ENCODE measurements at regions not wholly inside any gene's neighbourhood (a gene's known extent, or its start where the extent isn't known, plus 50 kb on each side); places are given as distances from the start of the nearest gene placed in this dataset.

- Histone ChIP-seq H3K36me3 (ENCODE audit: control insufficient read depth in 4 of 4, insufficient read depth in 3 of 4, low read depth in 1 of 4, low read length in 3 of 4) (no peaks in the 10 kb centered on the region), H3K4me1 (ENCODE audit: control insufficient read depth in 4 of 4, insufficient read depth in 4 of 4, low read length in 3 of 4) (peaks cover 8 to 16% (median 9%) of the 10 kb centered on the region in 4 donors), H3K27me3 (ENCODE audit: control insufficient read depth in 4 of 4, insufficient read depth in 4 of 4, low read length in 3 of 4) (no peaks in the 10 kb centered on the region), H3K27ac (ENCODE audit: low read depth in 1 of 2, low read length in 2 of 2) (no peak overlapping the region), H3K9ac (ENCODE audit: low read depth in 1 of 2, low read length in 2 of 2) (peak overlapping the region in 1 of 2 donors; percentile 8), H3K9me3 (ENCODE audit: control insufficient read depth in 4 of 4, low read length in 3 of 4) (no peaks in the 10 kb centered on the region), H3K4me3 (ENCODE audit: low read depth in 1 of 3, low read length in 3 of 3) (no peak overlapping the region)
- TF ChIP-seq, protein P1, sequence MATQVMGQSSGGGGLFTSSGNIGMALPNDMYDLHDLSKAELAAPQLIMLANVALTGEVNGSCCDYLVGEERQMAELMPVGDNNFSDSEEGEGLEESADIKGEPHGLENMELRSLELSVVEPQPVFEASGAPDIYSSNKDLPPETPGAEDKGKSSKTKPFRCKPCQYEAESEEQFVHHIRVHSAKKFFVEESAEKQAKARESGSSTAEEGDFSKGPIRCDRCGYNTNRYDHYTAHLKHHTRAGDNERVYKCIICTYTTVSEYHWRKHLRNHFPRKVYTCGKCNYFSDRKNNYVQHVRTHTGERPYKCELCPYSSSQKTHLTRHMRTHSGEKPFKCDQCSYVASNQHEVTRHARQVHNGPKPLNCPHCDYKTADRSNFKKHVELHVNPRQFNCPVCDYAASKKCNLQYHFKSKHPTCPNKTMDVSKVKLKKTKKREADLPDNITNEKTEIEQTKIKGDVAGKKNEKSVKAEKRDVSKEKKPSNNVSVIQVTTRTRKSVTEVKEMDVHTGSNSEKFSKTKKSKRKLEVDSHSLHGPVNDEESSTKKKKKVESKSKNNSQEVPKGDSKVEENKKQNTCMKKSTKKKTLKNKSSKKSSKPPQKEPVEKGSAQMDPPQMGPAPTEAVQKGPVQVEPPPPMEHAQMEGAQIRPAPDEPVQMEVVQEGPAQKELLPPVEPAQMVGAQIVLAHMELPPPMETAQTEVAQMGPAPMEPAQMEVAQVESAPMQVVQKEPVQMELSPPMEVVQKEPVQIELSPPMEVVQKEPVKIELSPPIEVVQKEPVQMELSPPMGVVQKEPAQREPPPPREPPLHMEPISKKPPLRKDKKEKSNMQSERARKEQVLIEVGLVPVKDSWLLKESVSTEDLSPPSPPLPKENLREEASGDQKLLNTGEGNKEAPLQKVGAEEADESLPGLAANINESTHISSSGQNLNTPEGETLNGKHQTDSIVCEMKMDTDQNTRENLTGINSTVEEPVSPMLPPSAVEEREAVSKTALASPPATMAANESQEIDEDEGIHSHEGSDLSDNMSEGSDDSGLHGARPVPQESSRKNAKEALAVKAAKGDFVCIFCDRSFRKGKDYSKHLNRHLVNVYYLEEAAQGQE (IDR thresholded peaks at IDR 0.05) = no peak
- TF ChIP-seq ZBTB33 (IDR thresholded peaks at IDR 0.05) = no peak
- TF ChIP-seq HNF4G (IDR thresholded peaks at IDR 0.05) = no peak
- TF ChIP-seq HNF4A (conservative IDR thresholded peaks at IDR 0.05) = no peak
- TF ChIP-seq JUND (IDR thresholded peaks at IDR 0.05) = no peak
- TF ChIP-seq NR2F2 (IDR thresholded peaks at IDR 0.05) = no peak
- no peak for TF ChIP-seq ATF3 (IDR thresholded peaks at IDR 0.05)
- TF ChIP-seq TAF1 (conservative IDR thresholded peaks at IDR 0.05) = no peak
- TF ChIP-seq YY1 (IDR thresholded peaks at IDR 0.05) = no peak
- TF ChIP-seq FOXA2 (IDR thresholded peaks at IDR 0.05) = no peak
- TF ChIP-seq SP1 (IDR thresholded peaks at IDR 0.05) = no peak
- no peak for TF ChIP-seq RAD21 (IDR thresholded peaks at IDR 0.05)
- TF ChIP-seq GABPA (IDR thresholded peaks at IDR 0.05 in 1 of 2, conservative IDR thresholded peaks at IDR 0.05 in 1 of 2) = no peak
- no peak for TF ChIP-seq MAX (IDR thresholded peaks at IDR 0.05)
- TF ChIP-seq, protein P2, sequence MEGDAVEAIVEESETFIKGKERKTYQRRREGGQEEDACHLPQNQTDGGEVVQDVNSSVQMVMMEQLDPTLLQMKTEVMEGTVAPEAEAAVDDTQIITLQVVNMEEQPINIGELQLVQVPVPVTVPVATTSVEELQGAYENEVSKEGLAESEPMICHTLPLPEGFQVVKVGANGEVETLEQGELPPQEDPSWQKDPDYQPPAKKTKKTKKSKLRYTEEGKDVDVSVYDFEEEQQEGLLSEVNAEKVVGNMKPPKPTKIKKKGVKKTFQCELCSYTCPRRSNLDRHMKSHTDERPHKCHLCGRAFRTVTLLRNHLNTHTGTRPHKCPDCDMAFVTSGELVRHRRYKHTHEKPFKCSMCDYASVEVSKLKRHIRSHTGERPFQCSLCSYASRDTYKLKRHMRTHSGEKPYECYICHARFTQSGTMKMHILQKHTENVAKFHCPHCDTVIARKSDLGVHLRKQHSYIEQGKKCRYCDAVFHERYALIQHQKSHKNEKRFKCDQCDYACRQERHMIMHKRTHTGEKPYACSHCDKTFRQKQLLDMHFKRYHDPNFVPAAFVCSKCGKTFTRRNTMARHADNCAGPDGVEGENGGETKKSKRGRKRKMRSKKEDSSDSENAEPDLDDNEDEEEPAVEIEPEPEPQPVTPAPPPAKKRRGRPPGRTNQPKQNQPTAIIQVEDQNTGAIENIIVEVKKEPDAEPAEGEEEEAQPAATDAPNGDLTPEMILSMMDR (IDR thresholded peaks at IDR 0.05; ENCODE audit: low read depth, low read length, missing input control) = no peak
- TF ChIP-seq FOXA1 (IDR thresholded peaks at IDR 0.05) = no peak
- TF ChIP-seq EGR1 (IDR thresholded peaks at IDR 0.05; ENCODE audit: low read depth in 2 of 2) = no peak
- TF ChIP-seq RXRA (IDR thresholded peaks at IDR 0.05) = no peak
- DNase-seq (ENCODE audit: low spot score) = no peak
- WGBS = 38% methylated on average over 1 of the region's 1 CpG
Measured at GRCh38 chr10:28938745-28939144, 261.4 kb downstream of the BAMBI start.
